GM12891 (cell line): ENCODE measurements at regions not wholly inside any gene's neighbourhood (a gene's known extent, or its start where the extent isn't known, plus 50 kb on each side); places are given as distances from the start of the nearest gene placed in this dataset.

Experiments used
- POLR2A ChIP-seq: IDR thresholded peaks from 2 replicates; pipeline ENCODE4 v1.6.1; 2011; ENCODE audit warnings: low read depth, low read length, control low read depth
- POLR2AphosphoS5 ChIP-seq: IDR thresholded peaks from 2 replicates; pipeline ENCODE4 v1.6.1; 2011; ENCODE audit warnings: low read depth, low read length, control low read depth

DNA sequence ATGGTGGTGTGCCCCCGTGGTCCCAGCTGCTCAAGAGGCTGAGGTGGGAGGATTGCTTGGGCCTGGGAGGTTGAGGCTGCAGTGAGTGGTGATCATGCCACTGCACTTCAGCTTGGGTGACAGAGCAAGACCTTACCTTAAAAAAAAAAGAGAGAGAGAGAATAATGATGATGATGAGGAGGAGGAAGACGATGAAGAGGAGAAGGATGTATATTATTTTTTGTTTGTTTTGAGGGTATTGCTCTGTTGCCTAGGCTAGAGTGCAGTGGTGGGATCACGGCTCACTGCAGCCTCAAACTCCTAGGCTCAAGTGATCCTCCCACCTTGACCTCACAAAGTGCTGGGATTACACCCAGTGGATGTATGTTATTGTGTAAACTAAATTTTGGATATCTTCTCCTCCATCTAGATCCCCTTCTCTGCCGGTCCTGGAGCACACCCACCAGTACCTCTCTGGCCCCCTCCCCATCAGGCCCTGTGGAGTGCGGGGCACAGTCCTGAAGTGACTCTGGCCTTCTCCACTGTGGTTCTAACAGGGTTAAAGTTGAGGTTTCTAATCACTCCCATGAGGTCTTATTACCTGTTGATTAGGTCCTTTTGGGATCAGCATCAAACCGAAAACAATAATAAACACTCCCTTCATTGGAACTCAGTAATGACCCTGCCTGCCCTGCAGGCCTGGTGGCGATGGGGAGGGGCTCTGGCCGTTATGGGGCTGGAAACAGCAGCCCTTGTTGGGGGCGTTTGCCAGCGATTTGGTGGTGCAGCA, 60.5 kb upstream of the ZFHX3 start:
- TF ChIP-seq POLR2AphosphoS5 (no peak), POLR2A (no peak)
